MCF 10A (cell line): ENCODE measurements at regions not wholly inside any gene's neighbourhood (a gene's known extent, or its start where the extent isn't known, plus 50 kb on each side); places are given as distances from the start of the nearest gene placed in this dataset.

ENCODE experiments used
- BruUV-seq: library from RNA; stranded (reverse); fragments of 400-500 nt; replicated peaks from 2 replicates; lab custom pipeline; 2021; lab: Mats Ljungman, UMichigan
- CTCF ChIA-PET: fragments of 300-600 bp; sonication (Branson Sonifier 250); formaldehyde crosslinking; extraction: SDS; loops from one replicate; lab custom pipeline; 2021; ENCODE audit warnings: antibody characterized with exemption, inconsistent platforms; lab: Yijun Ruan, JAX
- POLR2A ChIA-PET: fragments of 300-600, 350-650 bp; sonication (Branson Sonifier 250); formaldehyde crosslinking; extraction: SDS; loops from one replicate; lab custom pipeline; 2020; ENCODE audit warnings: antibody characterized with exemption, inconsistent platforms; lab: Yijun Ruan, JAX
- DNase-seq: peaks from one replicate; pipeline ENCODE4 v3.0.0-alpha.2; 2018; ENCODE audit not compliant: unreplicated experiment
- H3K27ac Mint-ChIP-seq: one replicate; pipeline ENCODE4 v1.8.0; 2022; ENCODE audit warnings: mild to moderate bottlenecking, low read depth, mixed read lengths; ENCODE audit not compliant: unreplicated experiment
- H3K27me3 Mint-ChIP-seq: one replicate; pipeline ENCODE4 v1.8.0; 2022; ENCODE audit warnings: mixed read lengths; ENCODE audit not compliant: insufficient read depth, unreplicated experiment
- H3K36me3 Mint-ChIP-seq: one replicate; pipeline ENCODE4 v1.8.0; 2022; ENCODE audit warnings: mild to moderate bottlenecking, moderate library complexity, mixed read lengths; ENCODE audit not compliant: insufficient read depth, unreplicated experiment
- H3K4me1 Mint-ChIP-seq: one replicate; pipeline ENCODE4 v1.8.0; 2022; ENCODE audit warnings: mixed read lengths; ENCODE audit not compliant: insufficient read depth, unreplicated experiment
- H3K4me3 Mint-ChIP-seq: one replicate; pipeline ENCODE4 v1.8.0; 2022; ENCODE audit warnings: mild to moderate bottlenecking, moderate library complexity, mixed read lengths; ENCODE audit not compliant: unreplicated experiment
- H3K9me3 Mint-ChIP-seq: one replicate; pipeline ENCODE4 v1.8.0; 2022; ENCODE audit warnings: mixed read lengths; ENCODE audit not compliant: unreplicated experiment
- intact Hi-C: fragments of 100-400 bp; cut with micrococcal nuclease; formaldehyde crosslinking; loops from 2 replicates; pipeline ENCODE4 v1.14.1; 2022
- TF ChIP-seq, protein P1 (sequence below): fragments of 200-600 bp; IDR thresholded peaks from one replicate; pipeline ENCODE4 v1.8.0; 2022; ENCODE audit warnings: antibody characterized with exemption, mild to moderate bottlenecking; ENCODE audit not compliant: unreplicated experiment

DNA sequence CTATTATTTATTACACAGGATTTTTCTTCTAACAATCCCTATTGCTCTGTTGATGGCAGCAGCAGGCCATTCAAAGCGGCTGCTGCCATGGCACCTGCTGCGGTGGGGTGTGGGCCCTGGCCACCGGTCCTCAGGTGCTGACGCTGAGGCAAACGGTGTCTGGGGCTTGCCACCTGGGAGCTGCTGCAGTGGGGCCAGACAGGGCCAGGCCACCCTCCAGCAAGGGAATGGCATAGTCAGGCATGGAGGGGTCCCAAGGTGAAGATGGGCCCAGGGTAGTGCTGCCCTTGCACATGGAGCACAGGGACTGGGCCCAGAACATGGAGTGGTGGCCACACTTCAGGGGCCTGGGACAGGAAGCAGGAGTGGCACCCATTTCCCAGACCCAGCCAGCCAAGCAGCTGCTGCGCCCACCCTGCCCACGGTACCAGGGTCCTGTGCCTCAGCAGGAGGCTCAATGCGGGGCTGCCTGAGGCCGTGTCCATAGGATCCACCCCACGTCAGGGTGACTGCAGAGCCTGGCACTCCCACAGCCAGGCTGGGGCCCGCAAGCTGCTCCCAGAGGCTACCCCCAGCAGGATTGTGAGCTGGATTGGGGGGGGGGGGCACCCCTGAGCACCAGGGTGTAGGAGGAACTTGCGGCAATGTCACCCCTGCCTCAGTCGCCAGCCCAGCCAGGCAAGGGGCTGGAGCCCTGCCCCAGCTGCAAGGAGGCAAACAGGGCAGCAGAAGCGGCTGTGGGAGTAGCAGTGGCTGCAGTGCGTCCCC, 53.9 kb upstream of the KRTAP11-1 start:
- H3K36me3 Mint-ChIP-seq, result no peaks in the 10 kb centered on the region
- ChIA-PET POLR2A (no interaction called here), CTCF (no interaction called here)
- H3K4me3 Mint-ChIP-seq, result no peak overlapping the region
- H3K9me3 Mint-ChIP-seq, result no peaks in the 10 kb centered on the region
- BruUV-seq, result no TSS peak
- H3K4me1 Mint-ChIP-seq, result no peaks in the 10 kb centered on the region
- intact Hi-C loops, result no loop called here
- H3K27ac Mint-ChIP-seq, result no peak overlapping the region
- DNase-seq, result no peak
- no peaks in the 10 kb centered on the region for H3K27me3 Mint-ChIP-seq
- TF ChIP-seq, protein P1, sequence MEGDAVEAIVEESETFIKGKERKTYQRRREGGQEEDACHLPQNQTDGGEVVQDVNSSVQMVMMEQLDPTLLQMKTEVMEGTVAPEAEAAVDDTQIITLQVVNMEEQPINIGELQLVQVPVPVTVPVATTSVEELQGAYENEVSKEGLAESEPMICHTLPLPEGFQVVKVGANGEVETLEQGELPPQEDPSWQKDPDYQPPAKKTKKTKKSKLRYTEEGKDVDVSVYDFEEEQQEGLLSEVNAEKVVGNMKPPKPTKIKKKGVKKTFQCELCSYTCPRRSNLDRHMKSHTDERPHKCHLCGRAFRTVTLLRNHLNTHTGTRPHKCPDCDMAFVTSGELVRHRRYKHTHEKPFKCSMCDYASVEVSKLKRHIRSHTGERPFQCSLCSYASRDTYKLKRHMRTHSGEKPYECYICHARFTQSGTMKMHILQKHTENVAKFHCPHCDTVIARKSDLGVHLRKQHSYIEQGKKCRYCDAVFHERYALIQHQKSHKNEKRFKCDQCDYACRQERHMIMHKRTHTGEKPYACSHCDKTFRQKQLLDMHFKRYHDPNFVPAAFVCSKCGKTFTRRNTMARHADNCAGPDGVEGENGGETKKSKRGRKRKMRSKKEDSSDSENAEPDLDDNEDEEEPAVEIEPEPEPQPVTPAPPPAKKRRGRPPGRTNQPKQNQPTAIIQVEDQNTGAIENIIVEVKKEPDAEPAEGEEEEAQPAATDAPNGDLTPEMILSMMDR, result no peak

DNA sequence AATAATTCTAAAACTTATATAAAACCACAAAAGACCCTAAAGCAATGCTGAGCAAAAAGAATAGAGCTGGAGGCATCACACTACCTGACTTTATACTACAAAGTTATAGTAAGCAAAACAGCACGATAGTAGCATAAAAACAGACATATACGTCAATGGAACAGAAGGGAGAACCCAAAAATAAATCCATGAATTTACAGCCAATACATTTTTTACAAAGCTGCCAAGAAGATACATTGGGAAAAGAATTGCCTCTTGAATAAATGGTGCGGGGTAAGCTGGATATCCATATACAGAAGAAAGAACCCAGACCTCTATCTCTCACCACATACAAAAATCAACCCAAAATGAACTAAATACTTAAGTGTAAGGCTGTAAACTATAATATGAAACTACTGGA, 51.3 kb upstream of the KRTAP11-1 start:
- CTCF ChIA-PET, result no interaction called here
- no TSS peak for BruUV-seq
- POLR2A ChIA-PET, result no interaction called here
- Mint-ChIP-seq H3K27me3 (peaks cover 9% of the 10 kb centered on the region), H3K4me3 (no peak overlapping the region), H3K4me1 (no peaks in the 10 kb centered on the region), H3K27ac (no peak overlapping the region), H3K9me3 (peaks cover 3% of the 10 kb centered on the region), H3K36me3 (no peaks in the 10 kb centered on the region)
- TF ChIP-seq, protein P1, result no peak
- intact Hi-C loops, result no loop called here
- no peak for DNase-seq
